HAP-1 (cell line): ENCODE measurements at regions not wholly inside any gene's neighbourhood (a gene's known extent, or its start where the extent isn't known, plus 50 kb on each side); places are given as distances from the start of the nearest gene placed in this dataset.
"Not testable (repeated sequence)": the region's sequence is repeated elsewhere in the genome, so short reads cannot be mapped to it uniquely, and the experiment has no call there.

ENCODE experiments used
- DNase-seq, 2 experiments: peaks; one replicate each; pipeline ENCODE4 v3.0.0-alpha.2; 2016 to 2020; ENCODE audit warnings: low spot score in 2 of 2
- H3K27me3 ChIP-seq: fragments of 250-450 bp; sonication (Bioruptor Pico); 2 replicates; pipeline ENCODE4 v1.5.1; 2020; ENCODE audit warnings: low read depth, mild to moderate bottlenecking, moderate library complexity
- H3K36me3 ChIP-seq: fragments of 250-450 bp; sonication (Bioruptor Pico); replicated peaks from 2 replicates; pipeline ENCODE4 v1.5.1; 2020; ENCODE audit warnings: mild to moderate bottlenecking
- H3K4me1 ChIP-seq: fragments of 250-450 bp; sonication (Bioruptor Pico); 2 replicates; pipeline ENCODE4 v1.5.1; 2020; ENCODE audit warnings: mild to moderate bottlenecking
- H3K4me3 ChIP-seq: fragments of 250-450 bp; sonication (Bioruptor Pico); 2 replicates; pipeline ENCODE4 v1.5.1; 2020; ENCODE audit warnings: mild to moderate bottlenecking, moderate library complexity
- H3K9me3 ChIP-seq: fragments of 250-450 bp; sonication (Bioruptor Pico); 2 replicates; pipeline ENCODE4 v1.5.1; 2020; ENCODE audit warnings: mild to moderate bottlenecking, moderate library complexity
- in situ Hi-C: fragments of 300-500 bp; cut with MboI; formaldehyde crosslinking; loops from 3 replicates; pipeline ENCODE4 v1.14.3; 2020; ENCODE audit warnings: low sequenced_read_pairs, inconsistent platforms, mixed read lengths

- H3K4me1 ChIP-seq, H3K9me3 ChIP-seq, H3K36me3 ChIP-seq, H3K27me3 ChIP-seq, H3K4me3 ChIP-seq, in situ Hi-C loops, DNase-seq: not testable (repeated sequence)
Measured at GRCh38 chr2:111584950-111585349, 299.0 kb downstream of the ANAPC1 start.

GRCh38 chr2:111586014-111586413 lies 298.0 kb downstream of the ANAPC1 start:
- H3K36me3 ChIP-seq, DNase-seq, H3K4me1 ChIP-seq, in situ Hi-C loops, H3K27me3 ChIP-seq, H3K4me3 ChIP-seq, H3K9me3 ChIP-seq: not testable (repeated sequence)

DNA sequence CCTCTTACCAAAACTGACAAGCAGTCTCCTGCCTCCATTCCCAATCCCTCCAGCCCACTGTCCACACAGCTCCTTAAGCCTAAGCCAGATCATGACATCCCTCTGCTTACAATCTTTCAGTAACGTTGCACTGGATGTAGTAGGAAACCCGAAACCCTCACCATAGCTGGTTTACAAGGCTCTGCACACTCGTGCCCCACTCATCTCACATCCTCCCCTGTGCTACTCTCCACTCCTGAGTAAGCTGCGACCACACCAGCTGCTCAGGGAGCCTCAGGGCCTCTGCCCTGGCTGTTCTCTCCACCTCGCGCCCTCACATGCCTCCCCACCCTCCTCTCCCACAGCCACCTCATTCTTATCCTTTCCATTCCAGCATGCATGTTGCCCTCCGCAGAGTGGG lies 288.9 kb downstream of the ANAPC1 start:
- in situ Hi-C loops, H3K4me3 ChIP-seq, H3K36me3 ChIP-seq, H3K9me3 ChIP-seq, H3K4me1 ChIP-seq, H3K27me3 ChIP-seq, DNase-seq: not testable (repeated sequence)

DNA sequence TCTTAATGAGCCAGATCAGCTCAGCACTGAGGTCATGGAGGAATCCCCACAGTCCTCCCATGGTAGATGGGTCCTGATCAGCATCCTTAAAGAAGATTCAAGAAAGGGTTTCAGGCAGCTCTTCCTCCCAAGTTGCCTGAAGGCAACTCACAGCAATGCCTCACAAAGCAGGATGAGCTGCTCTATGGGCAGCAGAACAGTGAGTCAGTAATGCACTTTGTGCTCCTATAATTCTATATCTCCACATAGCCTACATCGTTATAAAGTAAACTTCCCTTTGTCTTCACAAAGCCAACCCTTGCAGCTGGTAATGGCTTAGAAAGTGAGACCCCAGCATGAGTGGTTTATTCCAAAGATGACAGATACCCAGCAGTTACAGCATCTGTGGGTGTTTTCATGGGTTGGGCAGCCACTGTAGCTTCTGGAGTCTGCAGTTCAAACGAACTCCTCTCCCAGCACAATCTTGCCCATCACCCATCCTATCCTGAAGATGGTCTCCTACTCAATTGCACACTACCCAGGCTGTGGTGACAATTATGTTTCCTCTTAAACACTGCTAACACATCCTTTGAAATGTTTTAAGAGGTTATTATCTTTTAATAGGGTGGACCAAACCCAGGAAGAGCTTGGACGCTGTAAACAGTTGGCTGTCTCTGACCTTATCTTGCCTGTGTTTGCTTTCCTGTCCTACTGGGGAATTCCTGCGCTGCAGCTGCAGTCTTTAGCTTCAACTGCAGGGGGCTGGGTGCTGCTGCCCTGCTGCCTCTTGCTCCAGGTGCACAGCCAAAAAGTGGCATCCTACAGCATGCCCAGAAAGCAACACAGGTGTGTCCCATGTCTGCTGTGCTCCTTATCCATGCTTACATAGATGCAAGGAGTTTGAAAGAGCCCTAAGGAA lies 286.9 kb downstream of the ANAPC1 start:
- H3K27me3 ChIP-seq, H3K4me3 ChIP-seq, H3K9me3 ChIP-seq, DNase-seq, in situ Hi-C loops, H3K36me3 ChIP-seq, H3K4me1 ChIP-seq: not testable (repeated sequence)

DNA sequence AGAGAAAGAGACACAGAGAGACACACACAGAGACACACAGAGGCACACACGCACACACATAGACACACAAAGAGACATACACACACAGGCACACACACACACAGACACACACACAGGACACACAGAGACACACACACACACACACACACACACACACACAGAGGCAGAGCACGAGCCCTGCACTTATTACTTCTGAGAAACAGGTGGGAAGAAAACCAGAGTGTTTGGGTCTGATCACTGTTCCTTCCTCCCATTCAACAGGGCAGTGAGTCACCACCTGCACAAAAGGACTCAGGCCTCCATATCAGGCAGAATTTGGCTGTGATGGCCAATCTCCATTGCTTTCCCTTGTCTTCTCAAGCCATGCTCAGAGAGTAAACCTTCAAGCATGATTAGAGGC lies 285.0 kb downstream of the ANAPC1 start:
- H3K9me3 ChIP-seq, H3K4me3 ChIP-seq, DNase-seq, in situ Hi-C loops, H3K36me3 ChIP-seq, H3K4me1 ChIP-seq, H3K27me3 ChIP-seq: not testable (repeated sequence)

DNA sequence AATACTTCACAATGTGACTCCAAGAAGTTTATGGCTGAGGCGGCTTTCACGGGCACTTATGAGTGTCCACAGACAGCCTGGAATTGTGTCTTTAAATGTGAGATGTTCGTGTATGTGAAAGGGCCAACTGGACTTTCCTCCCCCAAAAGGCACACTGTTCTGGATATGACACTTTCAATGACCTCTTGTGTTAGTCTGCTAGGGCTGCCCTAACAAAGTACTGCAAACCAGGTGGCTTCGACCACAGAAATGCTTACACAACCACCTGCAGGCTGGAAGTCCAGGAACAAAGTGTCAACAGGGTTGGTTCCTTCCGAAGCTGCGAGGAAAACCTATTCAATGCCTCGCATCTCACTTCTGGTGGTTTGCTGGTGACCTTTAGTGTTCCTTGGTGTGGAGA lies 281.7 kb downstream of the ANAPC1 start:
- H3K36me3 ChIP-seq, H3K4me1 ChIP-seq, H3K9me3 ChIP-seq, in situ Hi-C loops, H3K27me3 ChIP-seq, H3K4me3 ChIP-seq, DNase-seq: not testable (repeated sequence)

DNA sequence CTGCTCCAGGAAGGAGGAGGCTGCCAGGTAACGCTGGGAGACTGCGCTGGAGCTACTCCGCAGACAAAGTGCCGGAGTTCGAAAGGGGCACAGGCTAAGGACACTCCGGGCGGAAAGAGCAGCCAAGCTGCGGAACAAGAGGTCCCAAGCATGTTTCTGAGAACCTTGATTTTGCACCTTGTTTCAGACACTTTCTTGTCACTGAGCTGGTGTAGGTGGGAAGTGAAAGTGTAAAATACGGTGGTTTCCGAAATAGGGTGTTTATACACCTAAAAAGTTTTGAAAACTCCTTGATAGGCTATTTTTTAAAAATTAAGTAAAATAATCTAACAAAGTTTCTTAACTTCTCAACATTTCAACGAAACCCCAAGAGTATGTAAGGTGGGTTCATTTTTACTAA lies 278.2 kb downstream of the ANAPC1 start:
- DNase-seq, in situ Hi-C loops, H3K4me3 ChIP-seq, H3K9me3 ChIP-seq, H3K36me3 ChIP-seq, H3K27me3 ChIP-seq, H3K4me1 ChIP-seq: not testable (repeated sequence)

- DNase-seq, in situ Hi-C loops, H3K27me3 ChIP-seq, H3K4me1 ChIP-seq, H3K36me3 ChIP-seq, H3K4me3 ChIP-seq, H3K9me3 ChIP-seq: not testable (repeated sequence)
Measured at GRCh38 chr2:111606632-111607031, 277.4 kb downstream of the ANAPC1 start.

DNA sequence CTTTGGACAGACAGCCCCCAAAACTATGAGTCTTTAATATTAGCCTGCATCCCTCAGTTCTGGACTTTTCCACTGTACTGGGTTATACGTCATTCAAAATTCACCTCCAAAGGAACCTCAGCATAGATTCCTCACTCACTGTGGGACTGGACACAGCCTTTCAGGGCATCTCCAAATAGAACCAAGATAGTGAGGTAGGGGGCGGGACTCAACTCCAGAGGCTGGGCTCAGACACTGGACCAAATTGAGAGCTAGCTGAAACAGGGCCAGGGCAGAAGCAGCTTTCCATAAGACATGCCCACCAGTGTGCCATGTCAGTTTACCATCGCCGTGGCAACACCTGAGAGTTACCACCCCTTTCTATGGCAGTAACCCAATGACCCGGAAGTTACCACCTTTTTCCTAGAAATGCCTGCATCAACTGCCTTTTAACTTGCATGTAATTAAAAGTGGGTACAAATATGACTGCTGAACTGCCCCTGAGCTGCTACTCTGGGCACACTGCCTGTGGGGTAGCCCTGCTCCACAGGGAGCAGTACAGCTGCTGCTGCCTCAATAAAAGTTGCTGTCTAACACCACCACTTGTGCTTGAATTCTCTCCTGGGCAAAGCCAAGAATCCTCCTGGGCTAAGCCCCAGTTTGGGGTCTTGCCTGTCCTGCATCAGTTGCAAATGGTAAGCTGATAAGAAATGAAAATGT lies 274.7 kb downstream of the ANAPC1 start:
- in situ Hi-C loops, H3K36me3 ChIP-seq, H3K27me3 ChIP-seq, H3K4me1 ChIP-seq, H3K9me3 ChIP-seq, H3K4me3 ChIP-seq, DNase-seq: not testable (repeated sequence)

DNA sequence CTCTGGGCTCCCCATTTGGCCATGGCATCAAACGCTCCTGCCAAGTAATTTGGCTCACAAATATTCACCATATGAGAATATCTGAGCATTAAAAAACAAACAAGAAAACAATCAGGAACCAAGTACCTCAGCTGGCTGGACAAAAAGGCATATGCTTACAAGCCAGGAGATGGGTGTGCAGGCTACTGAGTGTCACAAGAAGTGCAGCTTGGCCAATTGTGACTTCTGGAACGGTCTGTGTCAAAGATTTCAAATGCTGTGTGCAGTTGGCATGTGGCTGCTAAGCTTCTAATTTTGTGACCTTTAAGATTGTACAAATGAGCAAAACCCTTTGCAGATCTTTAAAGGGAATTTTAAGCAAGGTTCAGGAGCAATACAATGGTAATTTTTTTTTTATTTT lies 274.0 kb downstream of the ANAPC1 start:
- H3K27me3 ChIP-seq, DNase-seq, H3K9me3 ChIP-seq, in situ Hi-C loops, H3K4me1 ChIP-seq, H3K4me3 ChIP-seq, H3K36me3 ChIP-seq: not testable (repeated sequence)

- no peaks in the 10 kb centered on the region for H3K4me1 ChIP-seq
- no peak for DNase-seq
- no peak overlapping the region for H3K4me3 ChIP-seq
- H3K36me3 ChIP-seq = no peaks in the 10 kb centered on the region
- H3K9me3 ChIP-seq = no peaks in the 10 kb centered on the region
- no peaks in the 10 kb centered on the region for H3K27me3 ChIP-seq
- in situ Hi-C loops = no loop called here
Measured at GRCh38 chr2:111616651-111617218, 267.3 kb downstream of the ANAPC1 start.

- no peaks in the 10 kb centered on the region for H3K9me3 ChIP-seq
- H3K4me1 ChIP-seq = no peaks in the 10 kb centered on the region
- no peaks in the 10 kb centered on the region for H3K36me3 ChIP-seq
- no peaks in the 10 kb centered on the region for H3K27me3 ChIP-seq
- in situ Hi-C loops = no loop called here
- no peak overlapping the region for H3K4me3 ChIP-seq
- DNase-seq = no peak
Measured at GRCh38 chr2:111617299-111618225, 266.4 kb downstream of the ANAPC1 start.

- no peaks in the 10 kb centered on the region for H3K4me1 ChIP-seq
- no peak overlapping the region for H3K4me3 ChIP-seq
- H3K9me3 ChIP-seq = no peaks in the 10 kb centered on the region
- H3K36me3 ChIP-seq = no peaks in the 10 kb centered on the region
- H3K27me3 ChIP-seq = no peaks in the 10 kb centered on the region
- in situ Hi-C loops = no loop called here
- no peak for DNase-seq
Measured at GRCh38 chr2:111618226-111618977, 265.6 kb downstream of the ANAPC1 start.
